HepG2 (cell line): ENCODE measurements at regions not wholly inside any gene's neighbourhood (a gene's known extent, or its start where the extent isn't known, plus 50 kb on each side); places are given as distances from the start of the nearest gene placed in this dataset.
"Not testable (repeated sequence)": the region's sequence is repeated elsewhere in the genome, so short reads cannot be mapped to it uniquely, and the experiment has no call there.

Experiments
- YY1 ChIP-seq: IDR thresholded peaks from 2 replicates; pipeline ENCODE4 v1.6.1; 2011; ENCODE audit warnings: low read length, low read depth, moderate library complexity, mild to moderate bottlenecking; ENCODE audit not compliant: insufficient read depth, insufficient replicate concordance
- TF ChIP-seq, protein P1 (sequence below): sonication (generic); formaldehyde crosslinking; IDR thresholded peaks from 2 replicates; pipeline ENCODE4 v1.5.0; 2020; ENCODE audit warnings: missing genetic modification reagents

- TF ChIP-seq, protein P1, sequence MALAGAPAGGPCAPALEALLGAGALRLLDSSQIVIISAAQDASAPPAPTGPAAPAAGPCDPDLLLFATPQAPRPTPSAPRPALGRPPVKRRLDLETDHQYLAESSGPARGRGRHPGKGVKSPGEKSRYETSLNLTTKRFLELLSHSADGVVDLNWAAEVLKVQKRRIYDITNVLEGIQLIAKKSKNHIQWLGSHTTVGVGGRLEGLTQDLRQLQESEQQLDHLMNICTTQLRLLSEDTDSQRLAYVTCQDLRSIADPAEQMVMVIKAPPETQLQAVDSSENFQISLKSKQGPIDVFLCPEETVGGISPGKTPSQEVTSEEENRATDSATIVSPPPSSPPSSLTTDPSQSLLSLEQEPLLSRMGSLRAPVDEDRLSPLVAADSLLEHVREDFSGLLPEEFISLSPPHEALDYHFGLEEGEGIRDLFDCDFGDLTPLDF (CRISPR knock-in tag) = not testable (repeated sequence)
- not testable (repeated sequence) for TF ChIP-seq YY1
Measured at GRCh38 chr9:89695979-89696378, 91.2 kb downstream of the GADD45G start.
